ENCODE measurements at regions not wholly inside any gene's neighbourhood (a gene's known extent, or its start where the extent isn't known, plus 50 kb on each side); places are given as distances from the start of the nearest gene placed in this dataset.

DNA sequence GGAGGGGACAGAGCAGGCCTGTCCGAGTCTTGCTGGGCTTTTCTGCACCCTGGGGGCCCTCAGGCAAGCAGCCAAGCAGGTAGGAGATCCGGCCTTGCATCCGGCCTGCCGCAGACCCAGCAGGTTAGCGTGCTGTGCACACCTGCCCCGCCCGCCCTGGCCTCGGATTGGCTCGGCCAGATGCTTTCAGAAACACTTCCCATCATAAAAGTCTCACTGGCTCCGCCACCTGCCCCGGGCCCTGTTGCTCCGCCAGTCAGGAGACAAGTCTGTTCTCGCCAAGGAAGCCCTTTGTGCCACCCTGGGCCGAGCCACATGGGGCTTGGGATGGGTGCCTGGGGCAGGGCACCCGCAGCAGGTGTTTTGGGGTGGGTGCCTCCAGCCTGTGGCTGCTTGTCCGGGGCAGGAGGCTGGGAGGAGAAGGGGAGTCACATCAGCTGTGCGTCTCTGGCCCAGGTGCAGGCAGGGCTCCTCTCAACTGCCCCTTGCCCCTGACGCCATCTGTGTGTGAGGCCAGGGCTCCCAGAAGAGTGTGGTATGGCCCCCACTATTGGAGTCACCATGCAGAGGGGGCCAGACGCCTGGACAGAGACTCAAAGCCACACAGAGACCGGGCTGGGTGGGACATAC, 228.2 kb upstream of the GSE1 start:
- DNase-seq (no peak), ATAC-seq (ENCODE audit: insufficient read depth, low FRiP score) (no peak)
- no peaks in the 10 kb centered on the region for H3K27me3 ChIP-seq (ENCODE audit: control insufficient read depth in 3 of 3, insufficient read depth in 3 of 3, low read length in 2 of 3)
- H3K27ac ChIP-seq (ENCODE audit: low read depth in 1 of 2, low read length in 1 of 2), result no peak overlapping the region
- peaks cover 0 to 24% (median 6%) of the 10 kb centered on the region in 5 donors for H3K4me1 ChIP-seq (ENCODE audit: control insufficient read depth in 5 of 5, insufficient read depth in 5 of 5, low read length in 5 of 5)
- H3K9ac ChIP-seq (ENCODE audit: insufficient read depth in 1 of 2, low read length in 2 of 2), result no peak overlapping the region
- H3K4me3 ChIP-seq, result no peak overlapping the region
- WGBS, 2 donors, result 78 to 81% methylated on average over 20 of the region's 20 CpGs
- peaks cover 0 to 4% (median 0%) of the 10 kb centered on the region in 4 donors for H3K36me3 ChIP-seq (ENCODE audit: control insufficient read depth in 4 of 4, insufficient read depth in 4 of 4, low read length in 4 of 4)
- H3K9me3 ChIP-seq (ENCODE audit: control insufficient read depth in 4 of 4, insufficient read depth in 3 of 4, low read length in 3 of 4), result no peaks in the 10 kb centered on the region
- TF ChIP-seq, protein P1, sequence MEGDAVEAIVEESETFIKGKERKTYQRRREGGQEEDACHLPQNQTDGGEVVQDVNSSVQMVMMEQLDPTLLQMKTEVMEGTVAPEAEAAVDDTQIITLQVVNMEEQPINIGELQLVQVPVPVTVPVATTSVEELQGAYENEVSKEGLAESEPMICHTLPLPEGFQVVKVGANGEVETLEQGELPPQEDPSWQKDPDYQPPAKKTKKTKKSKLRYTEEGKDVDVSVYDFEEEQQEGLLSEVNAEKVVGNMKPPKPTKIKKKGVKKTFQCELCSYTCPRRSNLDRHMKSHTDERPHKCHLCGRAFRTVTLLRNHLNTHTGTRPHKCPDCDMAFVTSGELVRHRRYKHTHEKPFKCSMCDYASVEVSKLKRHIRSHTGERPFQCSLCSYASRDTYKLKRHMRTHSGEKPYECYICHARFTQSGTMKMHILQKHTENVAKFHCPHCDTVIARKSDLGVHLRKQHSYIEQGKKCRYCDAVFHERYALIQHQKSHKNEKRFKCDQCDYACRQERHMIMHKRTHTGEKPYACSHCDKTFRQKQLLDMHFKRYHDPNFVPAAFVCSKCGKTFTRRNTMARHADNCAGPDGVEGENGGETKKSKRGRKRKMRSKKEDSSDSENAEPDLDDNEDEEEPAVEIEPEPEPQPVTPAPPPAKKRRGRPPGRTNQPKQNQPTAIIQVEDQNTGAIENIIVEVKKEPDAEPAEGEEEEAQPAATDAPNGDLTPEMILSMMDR (IDR thresholded peaks at IDR 0.05; ENCODE audit: control extremely low read depth, extremely low read depth), result no peak

DNA sequence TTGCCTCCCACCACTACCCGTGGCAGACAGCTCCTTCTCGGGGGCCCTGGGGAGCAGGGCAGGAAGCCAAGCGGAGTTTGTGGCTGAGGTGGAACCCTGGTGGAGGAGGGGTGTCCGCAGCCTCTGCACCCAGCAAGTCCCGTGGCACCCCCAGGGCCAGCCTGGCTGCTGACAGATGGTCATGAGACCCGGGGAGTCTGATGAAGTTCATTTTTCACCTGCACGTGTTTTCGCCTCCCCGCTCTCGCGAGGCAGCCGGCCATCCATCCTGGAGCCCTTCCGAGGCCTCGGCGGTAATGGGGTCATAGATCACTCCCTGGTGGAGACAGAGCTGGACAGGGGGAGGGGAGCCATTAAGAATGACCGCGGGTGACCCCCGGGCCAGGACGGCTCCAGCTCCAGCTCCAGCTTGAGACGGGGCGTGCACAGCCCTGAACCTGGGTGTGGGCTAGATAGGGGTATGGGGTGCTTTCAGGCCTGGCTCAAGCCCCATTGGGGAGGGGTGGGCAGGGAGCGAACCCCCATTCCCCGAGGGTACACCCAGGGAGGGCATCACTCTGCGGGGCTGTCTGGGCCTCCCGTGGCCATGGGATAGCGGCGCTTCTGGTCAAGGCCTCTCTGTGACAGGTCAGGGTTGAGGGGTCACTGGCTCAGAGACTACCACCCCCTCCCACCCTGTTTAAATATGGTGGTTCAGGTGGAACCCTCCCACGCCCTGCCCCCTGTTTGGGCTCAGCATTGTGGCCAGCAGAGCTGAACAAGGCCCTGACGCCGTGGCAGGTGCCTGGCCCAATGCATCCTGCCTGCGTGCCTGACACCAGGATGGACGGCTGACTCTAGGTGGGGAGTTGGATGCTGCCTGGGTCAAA, 227.4 kb upstream of the GSE1 start:
- Histone ChIP-seq H3K4me3 (no peak overlapping the region), H3K9ac (ENCODE audit: insufficient read depth in 1 of 2, low read length in 2 of 2) (no peak overlapping the region), H3K27me3 (ENCODE audit: control insufficient read depth in 3 of 3, insufficient read depth in 3 of 3, low read length in 2 of 3) (no peaks in the 10 kb centered on the region), H3K36me3 (ENCODE audit: control insufficient read depth in 4 of 4, insufficient read depth in 4 of 4, low read length in 4 of 4) (peaks cover 0 to 4% (median 0%) of the 10 kb centered on the region in 4 donors), H3K4me1 (ENCODE audit: control insufficient read depth in 5 of 5, insufficient read depth in 5 of 5, low read length in 5 of 5) (peaks cover 0 to 29% (median 6%) of the 10 kb centered on the region in 5 donors), H3K27ac (ENCODE audit: low read depth in 1 of 2, low read length in 1 of 2) (no peak overlapping the region), H3K9me3 (ENCODE audit: control insufficient read depth in 4 of 4, insufficient read depth in 3 of 4, low read length in 3 of 4) (no peaks in the 10 kb centered on the region)
- DNase-seq (no peak), ATAC-seq (ENCODE audit: insufficient read depth, low FRiP score) (no peak)
- 76 to 78% methylated on average over 31 to 32 of the region's 32 CpGs for WGBS, 2 donors
- TF ChIP-seq, protein P1 (IDR thresholded peaks at IDR 0.05; ENCODE audit: control extremely low read depth, extremely low read depth), result no peak

DNA sequence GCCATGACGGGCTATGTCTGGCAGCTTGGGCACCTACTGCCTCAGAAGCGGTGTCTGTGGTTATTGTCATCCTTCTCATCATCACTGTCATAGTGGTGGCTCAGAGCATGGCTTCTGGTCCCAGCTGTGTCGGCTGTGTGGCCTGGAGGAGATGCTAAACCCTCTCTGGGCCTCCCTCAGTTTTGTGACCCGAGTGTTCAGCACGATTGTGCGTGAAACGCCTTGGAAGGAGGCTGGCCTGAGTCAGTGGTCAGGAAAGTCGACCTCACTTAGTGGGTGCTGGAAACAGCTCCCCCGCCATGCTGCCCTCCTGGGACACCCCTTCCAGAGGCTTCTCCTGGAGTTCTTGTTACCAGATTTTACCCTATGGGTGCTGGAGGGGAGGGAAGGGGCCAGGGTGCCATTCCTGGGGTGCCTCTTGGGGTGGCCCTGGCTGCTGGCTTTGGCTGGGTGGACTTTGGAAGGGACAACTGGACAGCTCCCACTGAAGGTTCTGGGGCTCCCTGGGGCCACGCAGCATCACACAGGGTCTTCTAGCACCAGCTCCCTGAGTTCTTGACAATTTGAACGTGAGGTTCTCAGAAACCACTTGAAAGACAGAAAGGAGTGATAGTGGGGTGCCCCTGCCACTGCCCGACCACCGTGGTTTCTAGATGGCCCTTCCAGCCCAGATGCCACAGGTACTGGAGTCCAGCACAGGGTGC, 226.5 kb upstream of the GSE1 start:
- H3K36me3 ChIP-seq (ENCODE audit: control insufficient read depth in 4 of 4, insufficient read depth in 4 of 4, low read length in 4 of 4), result peaks cover 0 to 4% (median 2%) of the 10 kb centered on the region in 4 donors
- no peaks in the 10 kb centered on the region for H3K9me3 ChIP-seq (ENCODE audit: control insufficient read depth in 4 of 4, insufficient read depth in 3 of 4, low read length in 3 of 4)
- H3K4me3 ChIP-seq, result no peak overlapping the region
- H3K9ac ChIP-seq (ENCODE audit: insufficient read depth in 1 of 2, low read length in 2 of 2), result no peak overlapping the region
- ATAC-seq (ENCODE audit: insufficient read depth, low FRiP score), result no peak
- TF ChIP-seq, protein P1 (IDR thresholded peaks at IDR 0.05; ENCODE audit: control extremely low read depth, extremely low read depth), result no peak
- no peak overlapping the region for H3K27ac ChIP-seq (ENCODE audit: low read depth in 1 of 2, low read length in 1 of 2)
- peaks cover 0 to 29% (median 6%) of the 10 kb centered on the region in 5 donors for H3K4me1 ChIP-seq (ENCODE audit: control insufficient read depth in 5 of 5, insufficient read depth in 5 of 5, low read length in 5 of 5)
- no peaks in the 10 kb centered on the region for H3K27me3 ChIP-seq (ENCODE audit: control insufficient read depth in 3 of 3, insufficient read depth in 3 of 3, low read length in 2 of 3)
- WGBS, 2 donors, result 92% methylated on average over 13 of the region's 13 CpGs
- DNase-seq, result no peak
